NCI-H2081 (cell line): ENCODE measurements at regions not wholly inside any gene's neighbourhood (a gene's known extent, or its start where the extent isn't known, plus 50 kb on each side); places are given as distances from the start of the nearest gene placed in this dataset.
"Not testable (repeated sequence)": the region's sequence is repeated elsewhere in the genome, so short reads cannot be mapped to it uniquely, and the experiment has no call there.

ENCODE experiments used
- DNase-seq, 2 experiments: peaks; one replicate each; lab custom pipeline; 2025; lab: John Stamatoyannopoulos, UW

GRCh38 chr3:11712646-11713045 is 68.9 kb upstream of the VGLL4 start:
- no peak for DNase-seq

GRCh38 chr3:11711876-11712275 is 68.2 kb upstream of the VGLL4 start:
- DNase-seq, result no peak

- DNase-seq, result no peak
These were observed 66.1 kb upstream of the VGLL4 start for GRCh38 chr3:11709782-11710181.

- DNase-seq, result not testable (repeated sequence)
These were observed 63.4 kb upstream of the VGLL4 start for GRCh38 chr3:11707084-11707483.

- DNase-seq, result no peak
These were observed 62.9 kb upstream of the VGLL4 start for GRCh38 chr3:11706604-11707003.

GRCh38 chr3:11705049-11705448 is 61.3 kb upstream of the VGLL4 start:
- no peak for DNase-seq

- DNase-seq, result no peak
These were observed 59.4 kb upstream of the VGLL4 start for GRCh38 chr3:11703146-11703545.

- DNase-seq, result no peak
These were observed 55.3 kb upstream of the VGLL4 start for GRCh38 chr3:11699083-11699427.

GRCh38 chr3:11698326-11699082 is 54.8 kb upstream of the VGLL4 start:
- no peak for DNase-seq

- DNase-seq, result no peak
These were observed 54.0 kb upstream of the VGLL4 start for GRCh38 chr3:11697701-11698100.

GRCh38 chr3:11696054-11696453 is 52.3 kb upstream of the VGLL4 start:
- DNase-seq, result no peak
